ENCODE measurements at regions not wholly inside any gene's neighbourhood (a gene's known extent, or its start where the extent isn't known, plus 50 kb on each side); places are given as distances from the start of the nearest gene placed in this dataset.

DNA sequence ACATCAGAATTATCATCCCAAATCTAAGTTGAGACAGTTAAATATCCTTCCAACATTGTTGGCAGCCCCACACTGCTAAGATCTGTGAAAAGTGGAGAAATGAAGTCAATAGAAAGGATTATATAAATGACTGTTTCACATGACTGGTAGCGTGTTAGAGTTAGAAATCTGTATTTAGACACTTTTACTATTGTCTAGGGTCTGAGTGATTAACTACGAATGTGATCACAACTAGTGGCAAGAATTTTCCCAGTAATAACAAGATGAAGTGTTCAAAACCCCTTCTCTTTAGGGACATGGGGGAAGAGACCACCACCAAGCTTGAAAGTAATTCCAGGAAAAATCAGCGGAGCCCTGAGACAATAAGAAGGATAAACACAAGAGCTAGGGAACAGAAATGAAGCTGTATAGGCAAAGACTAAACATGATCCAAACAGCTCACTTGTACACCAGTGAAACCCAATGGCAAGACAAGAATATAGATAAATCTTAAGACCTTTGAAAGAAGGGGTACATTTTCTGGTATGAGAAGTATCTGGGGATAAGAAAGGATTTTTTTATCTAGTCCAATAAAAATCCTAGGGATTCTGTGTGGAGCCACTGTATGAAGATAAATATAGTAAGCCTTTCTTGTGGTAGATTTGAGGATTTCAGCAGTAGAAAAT, 646.6 kb upstream of the USP24 start:
- CTCF ChIA-PET: no interaction called here
- no peak for DNase-seq
- Mint-ChIP-seq H3K36me3 (ENCODE audit: low read depth) (no peaks in the 10 kb centered on the region), H3K9me3 (ENCODE audit: insufficient read depth) (no peaks in the 10 kb centered on the region), H3K4me3 (no peak overlapping the region), H3K4me1 (ENCODE audit: low read depth) (no peaks in the 10 kb centered on the region), H3K27me3 (ENCODE audit: low read depth) (no peaks in the 10 kb centered on the region), H3K27ac (no peak overlapping the region)
- POLR2A ChIA-PET: no interaction called here
- no peak for ATAC-seq

DNA sequence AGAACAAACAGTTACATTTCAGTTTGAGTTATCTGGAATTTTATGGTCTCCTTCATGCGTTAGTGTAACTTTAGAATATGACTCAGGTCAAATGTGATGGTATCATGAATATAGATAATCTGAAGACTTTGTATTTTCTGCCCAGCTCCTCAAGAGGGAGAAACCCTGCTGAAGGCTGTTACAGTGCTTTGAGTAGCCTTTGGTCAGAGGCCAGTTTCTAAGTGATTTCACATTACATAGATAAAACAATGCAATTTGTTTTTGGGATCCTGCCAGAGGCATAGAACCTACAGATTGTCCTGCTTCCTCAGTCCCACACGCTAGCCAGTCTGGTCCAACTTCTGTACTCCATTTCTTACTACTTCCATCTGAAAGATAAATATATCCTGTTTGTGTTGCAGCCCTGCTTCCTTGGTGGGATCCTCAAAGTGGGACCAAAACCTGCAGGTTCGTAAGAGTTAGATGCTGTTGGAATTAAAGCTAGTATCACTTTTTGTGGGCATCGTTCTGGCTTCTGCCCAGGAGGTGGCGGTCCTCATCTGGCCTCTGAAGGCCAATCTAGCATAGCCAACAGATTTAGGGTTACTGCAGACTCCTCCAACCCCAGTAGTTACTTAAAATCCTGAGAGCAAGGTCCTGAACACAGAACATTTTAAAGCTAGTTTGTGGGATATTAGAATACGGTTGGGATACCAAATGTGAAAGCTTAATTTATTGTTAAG, 645.8 kb upstream of the USP24 start:
- H3K4me1 Mint-ChIP-seq (ENCODE audit: low read depth): no peaks in the 10 kb centered on the region
- no peak overlapping the region for H3K4me3 Mint-ChIP-seq
- H3K27ac Mint-ChIP-seq: no peak overlapping the region
- H3K27me3 Mint-ChIP-seq (ENCODE audit: low read depth): no peaks in the 10 kb centered on the region
- H3K36me3 Mint-ChIP-seq (ENCODE audit: low read depth): no peaks in the 10 kb centered on the region
- POLR2A ChIA-PET: no interaction called here
- CTCF ChIA-PET: no interaction called here
- H3K9me3 Mint-ChIP-seq (ENCODE audit: insufficient read depth): no peaks in the 10 kb centered on the region
- DNase-seq (no peak), ATAC-seq (no peak)

GRCh38 chr1:55860326-55860725, 645.2 kb upstream of the USP24 start:
- DNase-seq: no peak
- ATAC-seq: no peak
- H3K36me3 Mint-ChIP-seq (ENCODE audit: low read depth): no peaks in the 10 kb centered on the region
- no peaks in the 10 kb centered on the region for H3K4me1 Mint-ChIP-seq (ENCODE audit: low read depth)
- ChIA-PET POLR2A (no interaction called here), CTCF (no interaction called here)
- H3K27me3 Mint-ChIP-seq (ENCODE audit: low read depth): no peaks in the 10 kb centered on the region
- no peak overlapping the region for H3K4me3 Mint-ChIP-seq
- no peak overlapping the region for H3K27ac Mint-ChIP-seq
- H3K9me3 Mint-ChIP-seq (ENCODE audit: insufficient read depth): no peaks in the 10 kb centered on the region

DNA sequence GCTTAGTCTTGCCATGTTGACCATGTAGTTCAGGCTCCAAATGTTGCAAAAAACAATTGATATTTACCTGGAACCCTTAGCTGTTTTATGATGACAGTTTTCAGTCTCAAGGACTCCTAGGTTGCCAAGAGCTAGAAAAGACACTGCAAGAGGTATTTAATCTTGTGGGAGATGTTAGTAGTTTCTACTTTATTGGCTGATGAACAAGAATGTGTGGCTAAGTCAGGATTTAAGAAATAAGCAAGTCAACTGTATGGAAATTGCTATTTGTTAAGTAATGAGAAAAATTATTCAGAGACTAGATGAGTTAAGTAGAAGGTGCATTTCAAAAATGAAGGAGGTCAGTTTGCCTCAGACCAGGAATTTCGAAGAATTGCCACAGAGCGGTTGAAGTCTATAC, 639.7 kb upstream of the USP24 start:
- Mint-ChIP-seq H3K9me3 (ENCODE audit: insufficient read depth) (no peaks in the 10 kb centered on the region), H3K27ac (no peak overlapping the region), H3K4me3 (no peak overlapping the region), H3K36me3 (ENCODE audit: low read depth) (no peaks in the 10 kb centered on the region), H3K27me3 (ENCODE audit: low read depth) (no peaks in the 10 kb centered on the region), H3K4me1 (ENCODE audit: low read depth) (no peaks in the 10 kb centered on the region)
- ATAC-seq: no peak
- POLR2A ChIA-PET: no interaction called here
- CTCF ChIA-PET: no interaction called here
- no peak for DNase-seq

GRCh38 chr1:55848906-55849305, 633.7 kb upstream of the USP24 start:
- ChIA-PET POLR2A (no interaction called here), CTCF (no interaction called here)
- DNase-seq (no peak), ATAC-seq (no peak)
- H3K4me3 Mint-ChIP-seq: no peak overlapping the region
- no peaks in the 10 kb centered on the region for H3K36me3 Mint-ChIP-seq (ENCODE audit: low read depth)
- H3K27ac Mint-ChIP-seq: no peak overlapping the region
- H3K4me1 Mint-ChIP-seq (ENCODE audit: low read depth): no peaks in the 10 kb centered on the region
- H3K27me3 Mint-ChIP-seq (ENCODE audit: low read depth): no peaks in the 10 kb centered on the region
- no peaks in the 10 kb centered on the region for H3K9me3 Mint-ChIP-seq (ENCODE audit: insufficient read depth)

DNA sequence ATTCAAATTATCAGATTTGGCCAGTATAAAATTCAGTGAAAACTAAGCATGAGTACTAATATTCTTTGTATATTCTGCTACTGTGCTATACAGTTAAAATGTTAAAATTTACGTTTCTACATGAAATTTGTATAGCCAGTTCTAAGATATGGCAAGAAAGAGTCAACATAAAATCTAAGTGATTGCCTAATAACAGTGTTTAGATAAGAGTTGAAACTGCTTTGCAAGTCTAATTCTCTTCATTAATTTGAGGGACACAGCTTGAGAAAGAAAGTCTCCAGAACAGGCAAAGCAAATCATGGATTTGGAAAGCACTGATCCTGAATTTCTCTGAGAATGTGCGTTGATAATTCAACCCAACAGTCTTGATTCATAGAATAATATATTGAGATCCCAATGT, 630.9 kb upstream of the USP24 start:
- Mint-ChIP-seq H3K27me3 (ENCODE audit: low read depth) (no peaks in the 10 kb centered on the region), H3K4me3 (no peak overlapping the region), H3K36me3 (ENCODE audit: low read depth) (no peaks in the 10 kb centered on the region), H3K4me1 (ENCODE audit: low read depth) (no peaks in the 10 kb centered on the region), H3K27ac (no peak overlapping the region), H3K9me3 (ENCODE audit: insufficient read depth) (no peaks in the 10 kb centered on the region)
- DNase-seq: no peak
- no peak for ATAC-seq
- ChIA-PET CTCF (no interaction called here), POLR2A (no interaction called here)

- Mint-ChIP-seq H3K9me3 (ENCODE audit: insufficient read depth) (no peaks in the 10 kb centered on the region), H3K36me3 (ENCODE audit: low read depth) (no peaks in the 10 kb centered on the region), H3K4me3 (no peak overlapping the region), H3K4me1 (ENCODE audit: low read depth) (no peaks in the 10 kb centered on the region), H3K27ac (no peak overlapping the region), H3K27me3 (ENCODE audit: low read depth) (no peaks in the 10 kb centered on the region)
- ATAC-seq (no peak), DNase-seq (no peak)
- POLR2A ChIA-PET: no interaction called here
- CTCF ChIA-PET: no interaction called here
These were observed 629.2 kb upstream of the USP24 start for GRCh38 chr1:55844322-55844721.

- H3K27me3 Mint-ChIP-seq (ENCODE audit: low read depth): no peaks in the 10 kb centered on the region
- POLR2A ChIA-PET: no interaction called here
These were observed 624.5 kb upstream of the USP24 start for GRCh38 chr1:55839626-55840025.

DNA sequence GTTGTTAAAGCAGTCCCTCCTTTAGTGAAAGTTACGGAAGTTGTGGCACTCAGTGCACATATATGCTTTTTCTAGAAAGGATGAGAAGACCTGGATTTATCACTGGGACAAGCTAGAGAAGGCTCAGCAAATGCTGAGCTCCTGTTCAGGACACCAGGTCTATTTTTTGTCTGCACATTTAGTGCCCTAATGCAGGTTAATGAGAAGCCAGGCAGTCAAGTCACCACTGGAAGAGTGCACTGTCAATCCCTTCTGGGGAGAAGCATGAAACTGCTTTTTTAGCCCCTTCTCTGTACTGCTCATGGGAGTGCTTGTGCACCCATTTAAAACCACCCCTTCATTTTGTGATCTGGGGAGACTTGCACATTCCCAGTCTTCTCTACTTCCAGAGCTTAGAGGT, 624.1 kb upstream of the USP24 start:
- ChIA-PET CTCF (no interaction called here), POLR2A (no interaction called here)
- Mint-ChIP-seq H3K27ac (no peak overlapping the region), H3K36me3 (ENCODE audit: low read depth) (no peaks in the 10 kb centered on the region), H3K9me3 (ENCODE audit: insufficient read depth) (no peaks in the 10 kb centered on the region), H3K4me1 (ENCODE audit: low read depth) (no peaks in the 10 kb centered on the region), H3K4me3 (no peak overlapping the region), H3K27me3 (ENCODE audit: low read depth) (no peaks in the 10 kb centered on the region)
- ATAC-seq (no peak), DNase-seq (no peak)

More at GRCh38 chr1:55839626-55840025, 624.5 kb upstream of the USP24 start:
- Mint-ChIP-seq H3K4me1 (ENCODE audit: low read depth) (no peaks in the 10 kb centered on the region), H3K9me3 (ENCODE audit: insufficient read depth) (no peaks in the 10 kb centered on the region), H3K27ac (no peak overlapping the region), H3K36me3 (ENCODE audit: low read depth) (no peaks in the 10 kb centered on the region), H3K4me3 (no peak overlapping the region)
- no peak for DNase-seq
- CTCF ChIA-PET: no interaction called here
- no peak for ATAC-seq

DNA sequence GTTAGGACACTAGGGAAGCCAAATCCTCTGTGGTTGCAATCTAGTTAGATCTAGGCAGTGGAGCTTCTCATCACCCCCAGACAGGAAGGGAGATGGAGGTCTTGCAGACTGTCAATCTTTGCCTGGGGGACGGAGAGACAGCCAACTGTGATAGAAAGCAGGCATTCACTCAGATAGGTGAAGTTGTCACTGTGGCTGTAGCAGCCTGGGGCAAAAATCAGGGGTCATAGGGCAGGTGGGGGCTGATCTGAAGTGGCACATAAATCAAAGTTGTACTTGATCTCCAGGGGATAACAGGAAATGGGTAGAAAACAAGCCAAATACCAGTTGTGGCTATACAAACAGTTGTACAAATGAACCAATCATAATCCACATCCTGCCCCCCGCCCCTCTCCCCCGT, 620.9 kb upstream of the USP24 start:
- ChIA-PET CTCF (no interaction called here), POLR2A (no interaction called here)
- DNase-seq (no peak), ATAC-seq (no peak)
- Mint-ChIP-seq H3K27ac (no peak overlapping the region), H3K27me3 (ENCODE audit: low read depth) (no peaks in the 10 kb centered on the region), H3K9me3 (ENCODE audit: insufficient read depth) (no peaks in the 10 kb centered on the region), H3K4me1 (ENCODE audit: low read depth) (peaks cover 4% of the 10 kb centered on the region), H3K36me3 (ENCODE audit: low read depth) (no peaks in the 10 kb centered on the region), H3K4me3 (no peak overlapping the region)

DNA sequence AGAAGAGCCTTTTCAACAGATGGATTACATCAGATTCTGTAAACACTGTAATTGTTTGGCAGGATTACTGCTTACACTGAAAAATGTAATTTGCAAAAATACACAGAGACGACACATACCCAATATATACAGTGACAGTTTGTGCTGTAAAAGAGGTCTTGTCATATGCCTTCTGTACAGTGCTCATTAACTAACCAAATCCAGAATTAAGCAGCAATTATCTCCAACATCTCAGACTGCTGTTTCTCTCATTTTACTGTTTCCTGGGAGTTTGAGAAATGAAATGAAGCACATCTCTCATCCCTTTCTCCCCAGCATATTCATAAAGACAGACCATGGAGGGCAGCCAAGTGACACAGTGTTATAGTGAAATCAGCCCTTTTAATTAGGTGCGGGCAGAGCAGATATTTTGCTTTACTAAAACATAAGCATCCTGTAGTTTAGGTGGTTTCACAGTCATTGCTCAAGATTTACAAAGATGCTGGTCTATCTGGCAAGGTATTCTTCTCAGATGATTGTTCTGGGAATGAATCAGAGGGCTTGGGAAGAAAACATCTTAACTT, 618.4 kb upstream of the USP24 start:
- POLR2A ChIA-PET: no interaction called here
- Mint-ChIP-seq H3K36me3 (ENCODE audit: low read depth) (no peaks in the 10 kb centered on the region), H3K27me3 (ENCODE audit: low read depth) (no peaks in the 10 kb centered on the region), H3K4me1 (ENCODE audit: low read depth) (peaks cover 4% of the 10 kb centered on the region), H3K4me3 (no peak overlapping the region), H3K9me3 (ENCODE audit: insufficient read depth) (no peaks in the 10 kb centered on the region), H3K27ac (no peak overlapping the region)
- CTCF ChIA-PET: no interaction called here
- DNase-seq: no peak
- no peak for ATAC-seq

- Mint-ChIP-seq H3K4me3 (no peak overlapping the region), H3K4me1 (ENCODE audit: low read depth) (peaks cover 4% of the 10 kb centered on the region), H3K27me3 (ENCODE audit: low read depth) (no peaks in the 10 kb centered on the region), H3K27ac (no peak overlapping the region), H3K9me3 (ENCODE audit: insufficient read depth) (no peaks in the 10 kb centered on the region), H3K36me3 (ENCODE audit: low read depth) (no peaks in the 10 kb centered on the region)
- ATAC-seq (no peak), DNase-seq (no peak)
- POLR2A ChIA-PET: no interaction called here
- CTCF ChIA-PET: no interaction called here
These were observed 616.6 kb upstream of the USP24 start for GRCh38 chr1:55831759-55832158.

GRCh38 chr1:55828044-55828443, 612.9 kb upstream of the USP24 start:
- Mint-ChIP-seq H3K9me3 (ENCODE audit: insufficient read depth) (no peaks in the 10 kb centered on the region), H3K4me3 (no peak overlapping the region), H3K36me3 (ENCODE audit: low read depth) (no peaks in the 10 kb centered on the region), H3K4me1 (ENCODE audit: low read depth) (peaks cover 4% of the 10 kb centered on the region), H3K27me3 (ENCODE audit: low read depth) (no peaks in the 10 kb centered on the region), H3K27ac (no peak overlapping the region)
- DNase-seq (no peak), ATAC-seq (no peak)
- ChIA-PET CTCF (no interaction called here), POLR2A (no interaction called here)

All from activated CD8-positive, alpha-beta T cell treated with anti-CD3 and anti-CD28 coated beads, Interleukin-2, amount 10 ng/mL, durations not matched to agents 7 days and 5 days (primary cell).